HG02840 (cell line): ENCODE measurements at regions not wholly inside any gene's neighbourhood (a gene's known extent, or its start where the extent isn't known, plus 50 kb on each side); places are given as distances from the start of the nearest gene placed in this dataset.
"Not testable (repeated sequence)": the region's sequence is repeated elsewhere in the genome, so short reads cannot be mapped to it uniquely, and the experiment has no call there.

Experiments used
- ATAC-seq: cut with Tn5 transposase; IDR thresholded peaks from one replicate; pipeline ENCODE4 v1.9.1; 2021; ENCODE audit warnings: mild to moderate bottlenecking, moderate library complexity, moderate number of reproducible peaks; ENCODE audit not compliant: unreplicated experiment, low FRiP score

GRCh38 chr2:61688369-61689334 is 150.5 kb upstream of the XPO1 start:
- no peak for ATAC-seq

- ATAC-seq, result no peak
These were observed 140.9 kb upstream of the XPO1 start for GRCh38 chr2:61679096-61679495.

GRCh38 chr2:61677942-61678341 is 139.8 kb upstream of the XPO1 start:
- no peak for ATAC-seq

- ATAC-seq, result no peak
These were observed 139.2 kb upstream of the XPO1 start for GRCh38 chr2:61677306-61677705.

- no peak for ATAC-seq
These were observed 137.0 kb upstream of the XPO1 start for GRCh38 chr2:61675204-61675603.

GRCh38 chr2:61671561-61672315 is 133.6 kb upstream of the XPO1 start:
- no peak for ATAC-seq

GRCh38 chr2:61670591-61671501 is 132.7 kb upstream of the XPO1 start:
- ATAC-seq, result peak; percentile 71

GRCh38 chr2:61664190-61664589 is 126.0 kb upstream of the XPO1 start:
- no peak for ATAC-seq

GRCh38 chr2:61662990-61663389 is 124.8 kb upstream of the XPO1 start:
- ATAC-seq, result no peak

- no peak for ATAC-seq
These were observed 122.6 kb upstream of the XPO1 start for GRCh38 chr2:61660511-61661388.

GRCh38 chr2:61658841-61659780 is 121.0 kb upstream of the XPO1 start:
- ATAC-seq, result no peak

- not testable (repeated sequence) for ATAC-seq
These were observed 111.8 kb upstream of the XPO1 start for GRCh38 chr2:61649946-61650345.

- no peak for ATAC-seq
These were observed 110.9 kb upstream of the XPO1 start for GRCh38 chr2:61649021-61649420.

GRCh38 chr2:61647044-61647443 is 108.9 kb upstream of the XPO1 start:
- ATAC-seq, result no peak

- no peak for ATAC-seq
These were observed 107.8 kb upstream of the XPO1 start for GRCh38 chr2:61645911-61646310.

GRCh38 chr2:61643153-61643552 is 105.0 kb upstream of the XPO1 start:
- ATAC-seq, result not testable (repeated sequence)

GRCh38 chr2:61640406-61640805 is 102.2 kb upstream of the XPO1 start:
- no peak for ATAC-seq

- ATAC-seq, result no peak
These were observed 101.6 kb upstream of the XPO1 start for GRCh38 chr2:61639721-61640120.
